ENCODE measurements at regions not wholly inside any gene's neighbourhood (a gene's known extent, or its start where the extent isn't known, plus 50 kb on each side); places are given as distances from the start of the nearest gene placed in this dataset.

DNA sequence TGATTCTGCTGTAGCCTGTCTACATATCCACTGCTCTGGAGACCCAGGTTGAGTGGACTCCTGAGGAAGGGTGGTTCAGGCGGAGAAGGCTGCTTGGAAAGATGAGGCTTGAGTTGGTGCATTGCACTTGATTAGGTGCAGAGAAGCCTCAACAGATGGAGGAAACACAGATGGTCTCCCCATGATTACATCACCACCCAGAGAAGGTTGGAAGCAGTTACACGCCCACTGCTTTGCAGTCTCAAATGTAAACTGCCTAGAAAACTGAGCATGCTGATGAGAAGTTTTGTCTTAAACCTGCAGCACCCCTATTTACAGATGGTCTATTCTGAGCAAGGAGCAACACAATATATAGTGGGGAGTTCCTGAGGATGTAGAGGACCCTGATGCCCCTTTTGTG lies 266.6 kb downstream of the PIK3R1 start:
- no peaks in the 10 kb centered on the region for H3K9me2 ChIP-seq (ENCODE audit: insufficient read depth)
- CTCF ChIA-PET: no interaction called here
- TF ChIP-seq, protein P1, sequence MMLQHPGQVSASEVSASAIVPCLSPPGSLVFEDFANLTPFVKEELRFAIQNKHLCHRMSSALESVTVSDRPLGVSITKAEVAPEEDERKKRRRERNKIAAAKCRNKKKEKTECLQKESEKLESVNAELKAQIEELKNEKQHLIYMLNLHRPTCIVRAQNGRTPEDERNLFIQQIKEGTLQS (IDR thresholded peaks at IDR 0.05): no peak
- TF ChIP-seq, protein P2, sequence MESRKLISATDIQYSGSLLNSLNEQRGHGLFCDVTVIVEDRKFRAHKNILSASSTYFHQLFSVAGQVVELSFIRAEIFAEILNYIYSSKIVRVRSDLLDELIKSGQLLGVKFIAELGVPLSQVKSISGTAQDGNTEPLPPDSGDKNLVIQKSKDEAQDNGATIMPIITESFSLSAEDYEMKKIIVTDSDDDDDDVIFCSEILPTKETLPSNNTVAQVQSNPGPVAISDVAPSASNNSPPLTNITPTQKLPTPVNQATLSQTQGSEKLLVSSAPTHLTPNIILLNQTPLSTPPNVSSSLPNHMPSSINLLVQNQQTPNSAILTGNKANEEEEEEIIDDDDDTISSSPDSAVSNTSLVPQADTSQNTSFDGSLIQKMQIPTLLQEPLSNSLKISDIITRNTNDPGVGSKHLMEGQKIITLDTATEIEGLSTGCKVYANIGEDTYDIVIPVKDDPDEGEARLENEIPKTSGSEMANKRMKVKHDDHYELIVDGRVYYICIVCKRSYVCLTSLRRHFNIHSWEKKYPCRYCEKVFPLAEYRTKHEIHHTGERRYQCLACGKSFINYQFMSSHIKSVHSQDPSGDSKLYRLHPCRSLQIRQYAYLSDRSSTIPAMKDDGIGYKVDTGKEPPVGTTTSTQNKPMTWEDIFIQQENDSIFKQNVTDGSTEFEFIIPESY (IDR thresholded peaks at IDR 0.05; ENCODE audit: extremely low read depth, insufficient replicate concordance, low read length): no peak
- TF ChIP-seq CEBPB (IDR thresholded peaks at IDR 0.05; ENCODE audit: low read depth): no peak
- TF ChIP-seq, protein P3, sequence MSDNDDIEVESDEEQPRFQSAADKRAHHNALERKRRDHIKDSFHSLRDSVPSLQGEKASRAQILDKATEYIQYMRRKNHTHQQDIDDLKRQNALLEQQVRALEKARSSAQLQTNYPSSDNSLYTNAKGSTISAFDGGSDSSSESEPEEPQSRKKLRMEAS (IDR thresholded peaks at IDR 0.05): no peak
- no peak for TF ChIP-seq EGR1 (IDR thresholded peaks at IDR 0.05; ENCODE audit: low read depth)
- TF ChIP-seq TCF7L2 (IDR thresholded peaks at IDR 0.05; ENCODE audit: borderline replicate concordance, extremely low read depth, insufficient read depth, insufficient read length): no peak
- no peak for TF ChIP-seq EZH2 (IDR thresholded peaks at IDR 0.05)
- no peak for TF ChIP-seq RAD21 (IDR thresholded peaks at IDR 0.05; ENCODE audit: low read depth)
- TF ChIP-seq CBX3 (IDR thresholded peaks at IDR 0.05; ENCODE audit: low read depth): no peak
- TF ChIP-seq EZH2phosphoT487 (IDR thresholded peaks at IDR 0.05; ENCODE audit: borderline replicate concordance): no peak
- no peak for TF ChIP-seq POLR2AphosphoS5 (IDR thresholded peaks at IDR 0.05; ENCODE audit: low read depth, low read length)
- no peak for TF ChIP-seq JUND (IDR thresholded peaks at IDR 0.05)
- TF ChIP-seq, protein P4, sequence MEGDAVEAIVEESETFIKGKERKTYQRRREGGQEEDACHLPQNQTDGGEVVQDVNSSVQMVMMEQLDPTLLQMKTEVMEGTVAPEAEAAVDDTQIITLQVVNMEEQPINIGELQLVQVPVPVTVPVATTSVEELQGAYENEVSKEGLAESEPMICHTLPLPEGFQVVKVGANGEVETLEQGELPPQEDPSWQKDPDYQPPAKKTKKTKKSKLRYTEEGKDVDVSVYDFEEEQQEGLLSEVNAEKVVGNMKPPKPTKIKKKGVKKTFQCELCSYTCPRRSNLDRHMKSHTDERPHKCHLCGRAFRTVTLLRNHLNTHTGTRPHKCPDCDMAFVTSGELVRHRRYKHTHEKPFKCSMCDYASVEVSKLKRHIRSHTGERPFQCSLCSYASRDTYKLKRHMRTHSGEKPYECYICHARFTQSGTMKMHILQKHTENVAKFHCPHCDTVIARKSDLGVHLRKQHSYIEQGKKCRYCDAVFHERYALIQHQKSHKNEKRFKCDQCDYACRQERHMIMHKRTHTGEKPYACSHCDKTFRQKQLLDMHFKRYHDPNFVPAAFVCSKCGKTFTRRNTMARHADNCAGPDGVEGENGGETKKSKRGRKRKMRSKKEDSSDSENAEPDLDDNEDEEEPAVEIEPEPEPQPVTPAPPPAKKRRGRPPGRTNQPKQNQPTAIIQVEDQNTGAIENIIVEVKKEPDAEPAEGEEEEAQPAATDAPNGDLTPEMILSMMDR (IDR thresholded peaks at IDR 0.05 in 2 of 3, conservative IDR thresholded peaks at IDR 0.05 in 1 of 3; ENCODE audit: borderline replicate concordance in 1 of 3, insufficient read depth in 1 of 3, low read depth in 2 of 3, low read length in 2 of 3): no peak
- no peak for TF ChIP-seq ELF1 (IDR thresholded peaks at IDR 0.05; ENCODE audit: borderline replicate concordance, low read depth)
- no peak for TF ChIP-seq POLR2A (IDR thresholded peaks at IDR 0.05; ENCODE audit: borderline replicate concordance, extremely low read depth, insufficient read depth, insufficient read length)
- no peak for TF ChIP-seq YY1 (IDR thresholded peaks at IDR 0.05; ENCODE audit: extremely low read depth, insufficient replicate concordance, low read depth, low read length)
- no peak for TF ChIP-seq FOSL1 (IDR thresholded peaks at IDR 0.05; ENCODE audit: low read depth)
- no peak for TF ChIP-seq ZNF274 (IDR thresholded peaks at IDR 0.05; ENCODE audit: low read depth, low read length)
- no peak for TF ChIP-seq SIN3A (IDR thresholded peaks at IDR 0.05; ENCODE audit: low read depth)
- TF ChIP-seq ZFX (IDR thresholded peaks at IDR 0.05): no peak
- intact Hi-C loops (cut with micrococcal nuclease): no loop called here
- H4K20me1 ChIP-seq (ENCODE audit: insufficient read depth): no peaks in the 10 kb centered on the region
- H3K4me3 ChIP-seq (replicated peaks in 1 of 2; ENCODE audit: low read depth in 1 of 2, low read length in 2 of 2): no peak overlapping the region
- no peak overlapping the region for H3K9ac ChIP-seq (ENCODE audit: low read length)
- POLR2A ChIA-PET: no interaction called here
- ATAC-seq (no peak), DNase-seq (ENCODE audit: low read depth, low spot score) (no peak)
- H3K4me1 ChIP-seq (ENCODE audit: control insufficient read depth in 1 of 2, insufficient read depth in 2 of 2, low read length in 2 of 2): no peaks in the 10 kb centered on the region
- no TSS peak for BruUV-seq (replicated peaks)
- H2AFZ ChIP-seq (ENCODE audit: low read depth, low read length, poor library complexity, severe bottlenecking): no peak overlapping the region
- RAD21 ChIA-PET (ENCODE audit: low non-redundant PET in 1 of 2, low total read pairs in 2 of 2, uncharacterized antibody in 2 of 2, unreplicated experiment in 2 of 2): no interaction called here
- no peaks in the 10 kb centered on the region for H3K9me3 ChIP-seq (ENCODE audit: control insufficient read depth in 1 of 2, insufficient read depth in 1 of 2, low read depth in 1 of 2, low read length in 2 of 2)
- H3K27me3 ChIP-seq (ENCODE audit: insufficient read depth, low read length): no peaks in the 10 kb centered on the region
- H3K4me2 ChIP-seq (ENCODE audit: low read length): no peak overlapping the region
- no peaks in the 10 kb centered on the region for H3K79me2 ChIP-seq (ENCODE audit: insufficient read depth, low read length)
- H3K36me3 ChIP-seq (ENCODE audit: control insufficient read depth in 1 of 2, insufficient read depth in 2 of 2, low read length in 2 of 2): no peaks in the 10 kb centered on the region
- H3K27ac ChIP-seq (ENCODE audit: low read depth, low read length): no peak overlapping the region

All from HCT116 (cell line).